SW 1271 (cell line): ENCODE measurements at regions not wholly inside any gene's neighbourhood (a gene's known extent, or its start where the extent isn't known, plus 50 kb on each side); places are given as distances from the start of the nearest gene placed in this dataset.
"Not testable (repeated sequence)": the region's sequence is repeated elsewhere in the genome, so short reads cannot be mapped to it uniquely, and the experiment has no call there.

ENCODE experiments used
- DNase-seq, 2 experiments: peaks; one replicate each; lab custom pipeline; 2025; lab: John Stamatoyannopoulos, UW

DNA sequence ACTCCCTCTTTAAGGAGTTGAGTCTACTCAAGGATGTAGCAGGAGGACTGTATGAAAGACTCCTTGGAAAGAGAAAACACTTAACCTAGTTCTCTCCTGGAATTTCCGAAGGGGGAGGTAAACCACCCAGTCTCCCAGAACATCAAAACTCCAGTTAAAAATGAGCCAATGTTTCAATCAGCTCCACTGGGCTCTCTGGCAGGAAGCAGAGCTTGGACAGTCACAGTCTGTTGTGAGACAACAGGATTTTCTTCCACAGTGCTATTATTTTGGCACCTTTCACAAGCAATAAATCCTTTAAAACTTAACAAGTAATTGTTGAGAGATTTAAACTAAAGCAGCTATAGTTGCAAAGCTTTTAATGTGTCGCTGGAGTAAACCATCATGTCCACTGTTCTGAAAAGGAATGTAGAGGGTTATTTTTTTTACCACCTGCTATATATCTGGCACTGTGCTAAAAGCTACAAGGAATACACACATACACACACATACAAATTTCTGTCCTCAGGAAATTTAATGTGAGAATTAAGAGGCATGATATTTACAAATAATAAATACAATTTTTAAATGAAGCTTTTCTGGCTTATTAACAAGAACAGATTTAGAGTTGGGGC lies 229.2 kb upstream of the INTU start:
- no peak for DNase-seq

DNA sequence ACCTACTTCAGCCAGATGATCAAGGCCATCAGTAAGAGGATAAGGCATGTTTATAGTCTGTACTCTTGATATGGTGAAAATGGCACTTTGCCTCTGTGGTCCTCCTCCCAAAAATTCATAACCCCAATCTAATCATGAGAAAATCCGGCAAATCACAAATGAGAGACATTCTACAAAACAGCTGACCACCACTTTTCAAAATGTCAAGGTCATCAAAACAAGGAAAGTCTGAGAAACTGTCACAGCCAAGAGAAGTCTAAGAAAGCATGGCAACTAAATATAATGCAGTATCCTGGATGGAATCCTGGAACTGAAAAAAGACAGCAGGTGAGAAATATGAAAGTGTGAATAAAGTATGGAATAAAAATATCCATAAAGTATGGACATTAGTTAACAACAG lies 226.6 kb upstream of the INTU start:
- no peak for DNase-seq

DNA sequence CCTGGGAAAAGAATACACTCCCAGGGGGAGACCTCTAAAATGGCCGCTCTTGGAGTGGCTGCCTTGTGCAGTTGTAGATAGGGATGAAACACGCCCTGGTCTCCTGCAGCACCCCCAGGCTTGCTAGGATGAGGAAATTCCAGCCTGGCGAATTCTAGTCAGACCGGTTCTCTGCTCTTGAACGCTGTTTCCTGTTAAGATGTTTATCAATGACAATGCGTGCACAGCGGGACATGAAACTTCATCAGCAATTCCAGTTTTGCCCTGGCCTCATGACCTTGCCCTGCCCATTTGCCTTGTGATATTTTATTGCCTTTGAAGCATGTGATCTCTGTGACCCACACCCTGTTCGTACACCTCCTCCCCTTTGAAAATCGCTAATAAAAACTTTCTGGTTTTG lies 225.2 kb upstream of the INTU start:
- DNase-seq = not testable (repeated sequence)

DNA sequence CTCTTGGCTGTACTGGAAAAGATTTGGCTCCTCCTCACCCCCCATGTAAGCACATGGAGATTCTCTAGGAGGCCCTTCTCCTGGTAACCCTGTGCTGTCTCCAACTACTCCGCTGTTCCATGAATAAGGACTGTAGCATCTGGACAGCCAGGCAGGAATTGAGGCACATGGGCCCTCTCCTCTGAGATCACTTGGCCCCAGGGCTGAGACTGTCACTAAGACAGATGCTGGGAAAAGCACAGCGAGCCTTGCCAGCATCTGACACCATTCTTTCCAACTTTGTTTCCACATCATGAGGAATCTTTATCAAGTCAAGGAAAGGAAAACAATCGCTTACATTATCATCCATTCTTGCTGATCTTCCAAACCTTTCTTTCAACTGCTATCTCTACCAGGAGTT lies 222.6 kb upstream of the INTU start:
- no peak for DNase-seq

DNA sequence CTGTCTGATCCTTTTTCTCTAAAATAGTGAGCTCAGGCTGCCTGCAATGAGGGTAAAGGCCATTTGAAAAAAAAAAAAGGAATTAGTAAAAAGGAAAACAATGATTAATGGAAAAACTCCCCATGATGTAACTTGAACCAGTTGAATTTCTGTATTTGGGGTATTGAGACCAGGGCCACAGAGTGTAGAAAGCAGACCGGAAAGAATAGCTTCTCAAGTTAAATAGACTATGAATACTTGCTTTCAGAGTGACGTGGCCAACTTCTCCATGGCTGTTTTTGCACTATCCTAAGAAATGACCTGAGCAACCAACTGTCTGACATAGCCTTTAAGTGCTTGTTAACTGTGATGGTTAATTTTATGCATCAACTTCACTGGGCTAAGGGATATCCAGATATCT lies 222.1 kb upstream of the INTU start:
- no peak for DNase-seq

DNA sequence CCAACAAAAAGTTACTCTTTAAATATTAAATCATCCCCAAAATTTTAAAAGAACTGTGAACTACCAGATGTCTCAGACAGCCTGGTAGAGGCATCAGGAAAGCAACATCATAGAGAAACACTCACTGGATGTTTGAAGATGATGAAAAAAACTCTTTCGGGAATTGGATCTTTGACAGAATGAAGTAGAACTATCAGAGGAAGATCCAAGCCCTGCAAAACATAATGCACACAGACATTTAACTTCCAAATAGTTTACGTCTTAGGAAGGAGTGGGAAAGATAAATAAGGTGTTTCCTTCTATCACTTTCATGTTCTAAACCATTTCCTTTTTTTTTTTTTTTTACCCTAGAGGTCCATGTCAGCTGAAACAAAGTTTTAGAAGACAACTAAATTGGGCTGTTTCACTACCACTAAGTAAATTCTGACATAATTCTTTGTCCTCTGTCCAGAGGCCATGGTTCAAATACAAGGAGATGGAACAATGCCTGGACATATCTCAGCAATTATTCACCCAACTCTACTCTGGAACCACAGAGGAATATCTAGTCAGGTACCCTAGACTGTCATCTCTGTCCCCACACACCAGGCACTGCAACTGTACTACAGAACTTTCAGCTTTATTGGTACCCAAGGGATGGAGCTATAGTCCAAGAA lies 217.7 kb upstream of the INTU start:
- no peak for DNase-seq

DNA sequence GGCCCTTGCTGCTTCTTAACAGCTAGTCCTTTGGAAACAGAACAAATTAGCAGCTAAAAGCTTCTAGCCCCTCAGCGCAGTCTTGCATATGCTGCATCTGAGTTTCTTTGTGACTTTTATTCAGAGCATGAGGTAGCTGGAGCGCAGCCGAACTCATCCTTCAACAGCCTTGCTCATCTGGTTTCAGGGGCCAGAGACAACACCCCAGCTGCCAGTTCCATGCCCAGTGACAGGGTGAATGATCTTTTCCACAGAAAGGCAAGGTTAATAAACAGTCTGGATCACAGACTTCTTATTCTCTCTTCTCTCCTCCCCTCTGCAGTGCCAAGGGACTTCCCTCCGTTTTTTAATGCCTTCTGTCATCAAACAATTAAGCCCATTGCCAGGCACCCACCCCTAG lies 216.6 kb upstream of the INTU start:
- DNase-seq = no peak

DNA sequence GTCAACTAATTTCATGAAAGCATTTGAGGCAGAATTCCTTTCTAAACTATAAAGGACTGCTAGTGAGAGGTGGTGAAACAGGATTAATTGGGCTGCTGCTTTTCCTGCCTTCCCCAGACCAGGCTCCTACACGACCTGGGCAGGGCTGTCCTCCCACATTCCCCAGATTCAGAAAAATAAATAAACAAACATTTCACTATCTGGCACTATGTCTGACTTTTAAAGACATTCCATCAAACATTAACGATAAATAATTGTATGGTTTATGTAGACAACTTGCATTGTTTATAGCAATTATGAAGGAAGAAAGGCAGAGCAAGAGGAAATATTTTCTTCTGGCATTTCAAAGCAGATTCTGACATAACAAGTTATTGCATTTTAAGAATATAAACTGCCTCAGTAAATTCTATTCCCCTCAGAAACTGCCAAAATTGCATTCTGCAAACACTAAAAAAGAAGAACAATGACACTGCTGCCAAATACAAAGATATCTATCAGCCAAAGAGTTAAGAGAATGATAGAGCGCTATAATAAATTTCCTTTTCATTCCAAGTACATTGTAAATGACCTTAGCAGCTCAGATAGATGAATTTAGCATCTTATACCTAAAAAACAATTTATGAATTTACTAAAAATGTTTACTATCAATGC lies 214.7 kb upstream of the INTU start:
- DNase-seq = no peak

DNA sequence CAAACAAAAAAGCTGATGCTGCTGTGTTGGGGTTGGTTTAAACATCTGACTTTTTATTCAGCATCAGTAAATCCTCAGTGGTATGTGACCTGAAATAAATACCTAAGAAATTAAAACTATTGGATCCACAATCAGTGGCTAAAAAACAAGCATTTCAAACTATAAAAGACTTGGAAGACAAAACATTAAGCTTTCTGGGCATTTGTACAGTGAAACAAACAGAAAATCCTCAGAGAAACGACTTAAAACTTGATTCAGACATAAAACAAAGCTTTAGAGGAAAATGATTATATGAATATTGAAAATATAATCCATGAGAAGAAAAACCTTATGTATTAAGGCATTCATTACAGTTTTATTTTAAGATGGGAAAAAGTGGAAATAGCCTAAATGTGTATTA lies 213.3 kb upstream of the INTU start:
- no peak for DNase-seq

DNA sequence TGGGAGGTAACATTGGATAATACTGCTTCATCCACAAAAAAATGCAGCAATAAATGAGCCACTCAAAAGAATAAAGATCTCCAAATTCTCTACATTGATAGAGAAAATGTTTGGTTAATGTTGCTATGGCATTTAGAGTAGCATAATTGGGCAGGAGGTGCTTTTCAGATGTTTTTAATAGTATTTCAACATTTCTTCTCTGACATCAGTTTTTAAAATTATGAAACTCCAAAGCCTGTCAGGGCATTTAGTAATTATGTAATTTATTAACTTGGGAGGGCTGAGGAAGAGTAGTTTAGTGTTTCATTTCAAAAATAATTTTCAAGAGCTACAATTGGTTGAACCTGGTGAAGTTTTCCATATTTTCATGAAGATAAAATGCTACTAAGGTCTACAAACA lies 211.3 kb upstream of the INTU start:
- no peak for DNase-seq

DNA sequence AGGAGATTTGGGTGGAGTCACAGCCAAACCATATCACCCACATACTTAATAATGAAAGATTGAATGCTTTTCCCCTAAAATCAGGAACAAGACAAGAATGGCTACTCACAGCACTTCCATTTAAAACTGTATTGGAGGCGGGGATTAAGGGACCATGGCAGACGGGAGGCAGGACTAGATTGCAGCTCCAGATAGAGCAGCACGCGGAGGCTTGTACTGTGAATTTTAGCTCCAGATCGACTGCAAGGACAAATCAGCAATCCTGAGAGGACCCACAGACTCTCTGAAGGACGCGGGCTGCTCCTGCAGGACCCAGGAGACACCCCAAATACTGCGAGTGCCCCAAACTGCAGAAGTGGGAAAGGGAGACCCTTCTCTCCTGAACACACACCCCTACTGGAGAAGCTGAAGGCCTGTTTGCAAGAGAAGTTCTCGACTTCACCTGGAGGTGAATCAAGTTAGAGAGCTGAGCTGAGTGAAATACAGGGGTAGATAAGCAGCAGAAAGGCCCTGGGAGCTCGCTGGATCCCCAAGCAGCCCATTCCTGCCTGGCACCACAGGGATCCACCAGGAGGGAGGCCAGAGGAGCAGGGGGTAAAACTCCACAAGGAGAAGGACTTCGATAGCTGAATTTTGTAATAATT lies 207.4 kb upstream of the INTU start:
- no peak for DNase-seq

DNA sequence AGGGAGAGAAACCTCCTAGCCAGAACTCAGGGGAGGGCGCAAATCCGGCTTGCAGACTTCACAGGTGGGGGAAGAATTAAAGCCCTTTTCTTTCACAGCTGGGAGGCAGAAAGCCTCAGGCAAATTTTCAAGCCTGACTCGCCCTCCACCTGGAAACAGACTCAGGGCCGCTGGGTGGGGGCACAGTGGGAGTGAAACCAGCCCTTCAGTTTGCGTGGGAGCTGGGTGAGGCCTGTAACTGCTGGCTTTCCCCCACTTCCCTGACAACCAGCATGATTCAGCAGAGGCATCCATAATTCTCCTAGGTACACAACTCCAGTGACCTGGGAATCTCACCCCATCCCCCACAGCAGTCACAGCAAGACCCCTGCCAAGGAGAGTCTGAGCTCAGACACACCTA lies 206.9 kb upstream of the INTU start:
- no peak for DNase-seq

DNA sequence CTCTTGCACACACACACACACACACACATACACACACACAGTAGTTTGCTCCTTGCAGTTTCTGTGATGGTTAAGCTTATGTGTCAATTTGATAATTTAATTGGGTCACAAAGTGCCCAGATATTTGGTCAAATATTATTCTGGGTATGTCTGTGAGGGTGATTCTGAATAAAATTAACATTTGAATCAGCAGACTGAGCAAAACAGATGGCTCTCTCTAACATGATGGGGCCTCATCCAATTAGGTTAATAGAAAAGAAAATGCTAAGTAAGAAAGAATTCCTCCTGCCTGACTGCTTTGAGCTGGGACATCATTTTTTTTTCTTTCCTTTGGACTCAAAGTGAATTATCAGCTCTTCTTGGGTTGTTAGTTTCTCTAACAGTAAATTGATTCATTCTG lies 191.2 kb upstream of the INTU start:
- DNase-seq = no peak

DNA sequence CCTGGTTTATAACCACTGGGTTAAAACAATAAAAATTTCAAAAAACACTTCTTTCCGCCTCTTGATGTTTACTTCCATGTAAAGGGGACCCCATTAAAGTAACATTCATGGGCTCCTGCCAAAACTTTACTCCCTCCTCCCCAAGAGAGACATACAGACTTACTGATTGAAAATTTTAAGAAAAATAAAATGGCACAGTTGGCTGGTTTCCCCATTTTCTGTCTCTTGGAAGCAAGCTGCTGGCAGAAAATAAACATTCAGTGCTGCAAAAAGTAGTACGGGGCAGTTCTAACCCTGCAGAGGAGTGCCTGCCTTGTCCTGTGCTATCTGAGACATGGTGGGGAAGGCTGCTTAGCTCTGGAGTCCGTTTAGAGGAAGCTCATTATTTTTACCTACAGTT lies 187.3 kb upstream of the INTU start:
- DNase-seq = no peak

DNA sequence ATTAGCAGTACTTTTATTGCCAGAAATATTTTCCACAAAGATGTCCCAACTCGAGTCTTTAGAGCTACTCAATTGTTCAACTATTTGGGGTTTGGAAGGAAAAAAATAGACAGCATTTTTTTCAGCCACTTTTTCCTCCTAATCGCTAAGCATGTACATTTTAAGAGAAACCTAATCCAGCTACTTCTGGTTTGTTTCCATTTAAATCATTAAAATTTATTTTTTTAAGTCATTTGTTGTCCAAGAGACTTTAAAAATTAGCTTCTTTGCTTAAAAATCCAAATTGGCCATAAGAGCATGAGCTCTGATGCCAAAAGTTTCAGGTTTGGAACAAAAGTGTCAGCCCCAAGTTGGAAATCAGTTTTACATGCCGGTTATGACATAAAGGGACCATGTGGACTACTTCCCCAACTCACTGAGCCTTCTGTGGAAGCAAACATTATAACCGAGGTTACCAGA lies 186.3 kb upstream of the INTU start:
- no peak for DNase-seq

DNA sequence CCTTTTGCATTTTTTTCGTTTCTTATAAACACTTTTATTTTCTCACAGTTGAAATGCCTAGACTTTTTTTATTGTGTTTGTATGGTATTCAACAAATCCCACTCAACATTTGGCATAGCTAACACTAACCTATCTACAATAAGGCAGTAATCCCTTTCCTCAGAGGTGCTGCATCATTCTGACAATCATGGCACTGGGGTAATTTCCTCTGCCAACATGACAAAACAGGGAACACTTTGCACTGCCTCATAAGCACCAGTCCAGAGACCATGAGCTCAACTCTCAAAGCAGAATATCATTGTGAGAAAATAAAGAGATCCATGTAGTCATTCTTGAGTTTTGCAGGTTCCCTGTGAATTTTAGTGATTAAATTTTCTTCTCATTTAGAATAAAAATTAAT lies 183.8 kb upstream of the INTU start:
- no peak for DNase-seq

DNA sequence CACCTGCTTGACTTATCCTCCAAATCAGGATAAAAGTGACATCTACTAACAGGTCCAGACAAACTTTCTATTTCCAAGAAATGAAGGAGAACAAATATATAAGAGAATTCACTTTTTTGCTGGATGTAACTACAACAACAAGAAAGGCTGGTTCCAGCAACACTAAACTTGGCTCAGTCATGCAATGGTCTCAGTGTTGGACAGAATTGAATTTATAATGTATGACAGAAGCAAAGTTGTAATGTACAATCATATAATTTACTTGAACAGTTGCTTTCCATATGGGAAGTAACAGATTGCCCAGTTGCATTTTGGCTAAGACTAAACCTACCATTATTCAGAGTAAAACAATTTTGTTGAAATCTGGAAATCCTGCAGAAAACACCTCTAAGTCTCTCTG lies 183.3 kb upstream of the INTU start:
- DNase-seq = no peak

DNA sequence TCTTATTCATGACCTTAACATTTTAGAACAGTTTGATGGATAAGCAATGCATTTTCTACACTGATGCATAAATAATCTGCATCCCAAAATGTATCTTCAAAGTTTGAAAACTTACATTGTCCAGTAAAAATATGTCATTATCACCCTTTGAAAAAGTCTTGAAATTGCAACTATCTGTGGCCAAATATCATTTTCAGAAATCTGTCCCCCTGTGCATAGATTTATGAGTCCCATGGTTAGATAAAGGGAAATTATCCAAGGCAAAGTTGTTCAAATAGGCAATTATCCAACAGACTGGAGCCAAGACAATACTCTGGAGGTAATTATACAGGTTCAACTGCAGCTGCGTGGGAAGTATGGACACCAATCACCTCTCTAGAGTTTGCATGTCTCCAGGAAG lies 182.5 kb upstream of the INTU start:
- no peak for DNase-seq

DNA sequence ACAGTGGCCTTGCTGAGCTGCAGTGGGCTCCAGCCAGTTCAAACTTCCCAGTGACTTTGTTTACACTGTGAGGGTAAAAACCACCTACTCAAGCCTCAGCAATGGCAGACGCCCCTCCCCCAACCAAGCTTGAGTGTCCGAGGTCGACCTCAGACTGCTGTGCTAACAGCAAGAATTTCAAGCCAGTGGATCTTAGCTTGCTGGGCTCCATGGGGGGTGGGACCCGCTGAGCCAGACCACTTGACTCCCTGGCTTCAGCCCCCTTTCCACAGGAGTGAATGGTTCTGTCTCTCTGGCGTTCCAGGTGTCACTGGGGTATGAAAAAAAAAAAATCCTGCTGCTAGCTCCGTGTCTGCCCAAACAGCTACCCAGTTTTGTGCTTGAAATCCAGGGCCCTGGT lies 168.9 kb upstream of the INTU start:
- no peak for DNase-seq

DNA sequence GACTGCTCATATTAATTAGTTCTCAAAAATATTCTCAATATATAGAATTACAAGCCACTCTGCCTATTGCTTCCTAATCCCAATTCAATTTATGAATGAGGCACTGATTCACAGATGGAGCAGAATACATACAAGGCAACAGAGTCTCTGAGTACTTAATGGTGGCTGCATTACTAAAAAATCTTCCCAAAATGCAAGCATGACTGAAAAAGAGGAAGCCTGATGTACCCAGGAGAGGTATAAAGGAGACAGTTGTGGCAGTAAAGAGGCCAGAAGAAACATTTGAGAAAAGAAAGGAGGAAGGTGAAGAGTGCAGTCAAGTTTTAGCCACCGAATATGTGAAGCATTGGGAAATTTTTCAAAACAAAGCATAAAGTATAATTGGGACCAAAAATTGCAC lies 163.2 kb upstream of the INTU start:
- DNase-seq = no peak

DNA sequence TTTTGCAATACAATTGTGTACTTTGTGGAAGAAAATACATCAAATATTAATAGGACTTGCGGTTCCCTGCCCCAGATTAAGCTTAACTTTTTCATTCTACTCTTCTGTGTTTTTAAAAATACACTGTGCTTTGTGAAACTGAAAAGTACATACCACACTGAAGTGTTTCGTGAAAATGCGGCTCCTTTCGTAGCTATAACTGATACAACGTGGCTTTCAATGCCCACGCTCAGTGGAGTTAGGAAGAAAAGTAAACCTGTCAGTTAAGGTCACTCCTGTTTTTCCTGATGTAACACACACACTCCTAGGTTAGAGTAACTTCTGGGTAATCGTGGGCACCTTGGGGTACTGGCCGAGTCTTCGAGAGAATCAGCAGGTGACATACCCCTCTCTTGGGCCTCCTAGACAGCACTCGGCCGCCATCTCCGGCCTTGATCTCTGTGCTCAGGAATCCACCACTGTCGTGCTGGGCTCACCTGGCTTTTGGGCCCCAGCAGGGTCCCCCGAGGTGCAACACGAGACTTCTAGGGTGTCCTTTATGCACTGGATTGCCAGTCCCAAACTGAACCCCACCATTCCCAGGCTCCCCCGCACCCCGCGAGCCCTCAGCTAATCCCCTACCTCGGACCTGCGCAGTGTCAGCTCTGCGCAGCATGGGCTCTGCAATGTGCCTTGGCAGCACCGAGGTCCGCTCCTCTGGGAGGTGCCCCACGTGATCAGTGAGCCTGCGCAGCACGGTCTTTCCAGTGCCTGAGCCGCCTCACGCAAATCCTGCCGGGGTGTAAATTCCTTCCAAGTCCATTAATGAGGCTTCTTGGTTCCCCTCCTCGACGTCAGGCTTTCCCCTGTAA lies 162.6 kb upstream of the INTU start:
- no peak for DNase-seq

DNA sequence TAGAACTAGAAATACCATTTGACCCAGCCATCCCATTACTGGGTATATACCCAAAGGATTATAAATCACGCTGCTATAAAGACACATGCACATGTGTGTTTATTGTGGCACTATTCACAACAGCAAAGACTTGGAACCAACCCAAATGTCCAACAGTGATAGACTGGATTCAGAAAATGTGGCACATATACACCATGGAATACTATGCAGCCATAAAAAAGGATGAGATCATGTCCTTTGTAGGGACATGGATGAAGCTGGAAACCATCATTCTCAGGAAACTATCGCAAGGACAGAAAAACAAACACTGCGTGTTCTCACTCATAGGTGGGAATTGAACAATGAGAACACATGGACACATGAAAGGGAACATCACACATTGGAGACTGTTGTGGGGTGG lies 154.5 kb upstream of the INTU start:
- DNase-seq = not testable (repeated sequence)
